Muscle layer of duodenum (tissue), 2 donors: ENCODE measurements at regions not wholly inside any gene's neighbourhood (a gene's known extent, or its start where the extent isn't known, plus 50 kb on each side); places are given as distances from the start of the nearest gene placed in this dataset.

Experiments
- H3K27ac ChIP-seq: one replicate; pipeline ENCODE4 v1.7.0; 2013; ENCODE audit warnings: mild to moderate bottlenecking, low read length
- H3K27me3 ChIP-seq: one replicate; pipeline ENCODE4 v1.7.0; 2013; ENCODE audit warnings: low read depth, mild to moderate bottlenecking, control low read depth, low read length
- H3K36me3 ChIP-seq, 2 donors: one replicate each; pipeline ENCODE4 v1.7.0; 2013; ENCODE audit warnings: low read length in 2 of 2, control low read depth in 1 of 2, mild to moderate bottlenecking in 1 of 2; ENCODE audit not compliant: insufficient read depth in 2 of 2, control insufficient read depth in 1 of 2
- H3K4me1 ChIP-seq, 2 donors: one replicate each; pipeline ENCODE4 v1.7.0; 2013; ENCODE audit warnings: low read length in 2 of 2, mild to moderate bottlenecking in 2 of 2, control low read depth in 1 of 2, moderate library complexity in 1 of 2; ENCODE audit not compliant: insufficient read depth in 2 of 2, control insufficient read depth in 1 of 2
- H3K4me3 ChIP-seq, 2 donors: one replicate each; pipeline ENCODE4 v1.7.0; 2013; ENCODE audit warnings: low read length in 2 of 2, low read depth in 1 of 2, mild to moderate bottlenecking in 1 of 2
- H3K9me3 ChIP-seq, 2 donors: one replicate each; pipeline ENCODE4 v1.7.0; 2013; ENCODE audit warnings: low read length in 2 of 2, control low read depth in 1 of 2, mild to moderate bottlenecking in 1 of 2; ENCODE audit not compliant: control insufficient read depth in 1 of 2
- donor health status: healthy.

GRCh38 chr4:153034681-153035080 is 98.6 kb downstream of the FHDC1 start:
- no peaks in the 10 kb centered on the region for H3K36me3 ChIP-seq
- peaks cover 0 to 2% of the 10 kb centered on the region in 2 donors for H3K9me3 ChIP-seq
- no peak overlapping the region for H3K4me3 ChIP-seq
- no peaks in the 10 kb centered on the region for H3K27me3 ChIP-seq
- no peak overlapping the region for H3K27ac ChIP-seq
- H3K4me1 ChIP-seq = no peaks in the 10 kb centered on the region

- no peaks in the 10 kb centered on the region for H3K27me3 ChIP-seq
- H3K4me1 ChIP-seq = no peaks in the 10 kb centered on the region
- H3K9me3 ChIP-seq = no peaks in the 10 kb centered on the region
Observed at GRCh38 chr4:153036931-153037482, 100.9 kb downstream of the FHDC1 start.

GRCh38 chr4:153038623-153039311 is 102.6 kb downstream of the FHDC1 start:
- Histone ChIP-seq H3K27me3 (no peaks in the 10 kb centered on the region), H3K27ac (no peak overlapping the region), H3K4me3 (no peak overlapping the region), H3K36me3 (no peaks in the 10 kb centered on the region), H3K9me3 (no peaks in the 10 kb centered on the region), H3K4me1 (no peaks in the 10 kb centered on the region)

More at GRCh38 chr4:153036931-153037482, 100.9 kb downstream of the FHDC1 start:
- no peaks in the 10 kb centered on the region for H3K36me3 ChIP-seq
- H3K4me3 ChIP-seq = no peak overlapping the region
- no peak overlapping the region for H3K27ac ChIP-seq

GRCh38 chr4:153039542-153040185 is 103.5 kb downstream of the FHDC1 start:
- Histone ChIP-seq H3K4me1 (no peaks in the 10 kb centered on the region), H3K27ac (no peak overlapping the region)

GRCh38 chr4:153040677-153041076 is 104.6 kb downstream of the FHDC1 start:
- H3K4me3 ChIP-seq = no peak overlapping the region

More at GRCh38 chr4:153039542-153040185, 103.5 kb downstream of the FHDC1 start:
- no peaks in the 10 kb centered on the region for H3K27me3 ChIP-seq
- no peak overlapping the region for H3K4me3 ChIP-seq
- no peaks in the 10 kb centered on the region for H3K9me3 ChIP-seq
- H3K36me3 ChIP-seq = no peaks in the 10 kb centered on the region

GRCh38 chr4:153044036-153044435 is 107.9 kb downstream of the FHDC1 start:
- no peak overlapping the region for H3K27ac ChIP-seq
- no peak overlapping the region for H3K4me3 ChIP-seq
- no peaks in the 10 kb centered on the region for H3K4me1 ChIP-seq
- H3K9me3 ChIP-seq = no peaks in the 10 kb centered on the region
- H3K27me3 ChIP-seq = no peaks in the 10 kb centered on the region
- no peaks in the 10 kb centered on the region for H3K36me3 ChIP-seq

More at GRCh38 chr4:153040677-153041076, 104.6 kb downstream of the FHDC1 start:
- Histone ChIP-seq H3K27me3 (no peaks in the 10 kb centered on the region), H3K27ac (no peak overlapping the region), H3K4me1 (no peaks in the 10 kb centered on the region), H3K36me3 (no peaks in the 10 kb centered on the region), H3K9me3 (no peaks in the 10 kb centered on the region)

- H3K36me3 ChIP-seq = no peaks in the 10 kb centered on the region
- no peak overlapping the region for H3K27ac ChIP-seq
- no peaks in the 10 kb centered on the region for H3K9me3 ChIP-seq
- H3K4me1 ChIP-seq = no peaks in the 10 kb centered on the region
- no peaks in the 10 kb centered on the region for H3K27me3 ChIP-seq
- no peak overlapping the region for H3K4me3 ChIP-seq
Observed at GRCh38 chr4:153045111-153045982, 109.2 kb downstream of the FHDC1 start.

GRCh38 chr4:153058671-153059060 is 122.5 kb downstream of the FHDC1 start:
- Histone ChIP-seq H3K27ac (no peak overlapping the region), H3K36me3 (no peaks in the 10 kb centered on the region), H3K27me3 (no peaks in the 10 kb centered on the region), H3K4me1 (no peaks in the 10 kb centered on the region), H3K4me3 (no peak overlapping the region), H3K9me3 (no peaks in the 10 kb centered on the region)

GRCh38 chr4:153060196-153060595 is 124.1 kb downstream of the FHDC1 start:
- no peaks in the 10 kb centered on the region for H3K9me3 ChIP-seq
- H3K4me1 ChIP-seq = no peaks in the 10 kb centered on the region
- no peak overlapping the region for H3K4me3 ChIP-seq
- H3K36me3 ChIP-seq = no peaks in the 10 kb centered on the region
- no peak overlapping the region for H3K27ac ChIP-seq
- no peaks in the 10 kb centered on the region for H3K27me3 ChIP-seq

GRCh38 chr4:153061971-153062370 is 125.8 kb downstream of the FHDC1 start:
- H3K27me3 ChIP-seq = no peaks in the 10 kb centered on the region
- no peaks in the 10 kb centered on the region for H3K4me1 ChIP-seq
- H3K4me3 ChIP-seq = no peak overlapping the region
- H3K9me3 ChIP-seq = no peaks in the 10 kb centered on the region
- H3K27ac ChIP-seq = no peak overlapping the region
- H3K36me3 ChIP-seq = no peaks in the 10 kb centered on the region

GRCh38 chr4:153062652-153063168 is 126.6 kb downstream of the FHDC1 start:
- Histone ChIP-seq H3K4me1 (no peaks in the 10 kb centered on the region), H3K36me3 (no peaks in the 10 kb centered on the region), H3K27ac (no peak overlapping the region), H3K27me3 (no peaks in the 10 kb centered on the region), H3K9me3 (no peaks in the 10 kb centered on the region), H3K4me3 (no peak overlapping the region)
